K562 (cell line): ENCODE measurements at regions not wholly inside any gene's neighbourhood (a gene's known extent, or its start where the extent isn't known, plus 50 kb on each side); places are given as distances from the start of the nearest gene placed in this dataset.

Experiments used
- ATAC-seq: fragments of 200-7000 bp; cut with Tn5 transposase; 3 replicates; pipeline ENCODE4 v1.9.1; 2020; ENCODE audit warnings: moderate library complexity
- BruUV-seq: library from RNA; stranded (reverse); fragments of 400-500 nt; replicated peaks from 2 replicates; lab custom pipeline; 2021; lab: Mats Ljungman, UMichigan
- CTCF ChIA-PET: fragments of 300-600 bp; formaldehyde crosslinking; extraction: SDS; loops from one replicate; lab custom pipeline; 2021; ENCODE audit warnings: low intra/inter-chr PET ratio; lab: Yijun Ruan, JAX
- POLR2A ChIA-PET: fragments of 300-600, 350-650 bp; sonication (Branson Sonifier 250); formaldehyde crosslinking; extraction: SDS; loops from one replicate; lab custom pipeline; 2021; ENCODE audit warnings: antibody characterized with exemption, inconsistent platforms; lab: Yijun Ruan, JAX
- DNase-seq, 4 experiments: peaks; one replicate each; pipeline versions ENCODE4 v3.0.0 to v3.0.0-alpha.2; 2011 to 2018; ENCODE audit warnings: low spot score in 3 of 4, mixed read lengths in 3 of 4; ENCODE audit errors: extremely low read depth in 1 of 4
- FAIRE-seq: peaks from 2 replicates; lab custom pipeline; 2011; peaks lifted over from hg19 to GRCh38; lab: Jason Lieb, UNC
- H2AFZ ChIP-seq: 2 replicates; pipeline ENCODE4 v1.6.0; 2011; ENCODE audit warnings: low read depth, low read length, control low read depth, inconsistent platforms
- H3K27ac ChIP-seq: fragments of 200-600 bp; 3 replicates; pipeline ENCODE4 v1.8.0; 2011; ENCODE audit warnings: low read depth, mild to moderate bottlenecking, control low read depth, inconsistent platforms, low read length, moderate library complexity, mixed read lengths; ENCODE audit errors: extremely low read depth
- H3K27me3 ChIP-seq, 2 experiments: fragments of 300-600 bp in 1 of 2; 2 replicates in 1 of 2; 3 replicates in 1 of 2; pipeline versions ENCODE4 v1.6.0 to v1.8.0; 2011; ENCODE audit warnings: inconsistent platforms in 2 of 2, low read length in 2 of 2, mild to moderate bottlenecking in 1 of 2, mixed read lengths in 1 of 2, moderate library complexity in 1 of 2; ENCODE audit not compliant: control insufficient read depth in 2 of 2, insufficient read depth in 2 of 2
- H3K36me3 ChIP-seq: fragments of 300-600 bp; 3 replicates; pipeline ENCODE4 v1.8.0; 2011; ENCODE audit warnings: mild to moderate bottlenecking, low read length, inconsistent platforms; ENCODE audit not compliant: control insufficient read depth, insufficient read depth
- H3K4me1 ChIP-seq, 2 experiments: fragments of 200-600 bp in 1 of 2; replicated peaks in 1 of 2; 2 replicates in 1 of 2; 3 replicates in 1 of 2; pipeline versions ENCODE4 v1.5.1 to v1.8.0; 2011; ENCODE audit warnings: inconsistent platforms in 2 of 2, low read length in 2 of 2, mild to moderate bottlenecking in 1 of 2, mixed read lengths in 1 of 2, moderate library complexity in 1 of 2; ENCODE audit not compliant: control insufficient read depth in 2 of 2, insufficient read depth in 2 of 2
- H3K4me2 ChIP-seq: 2 replicates; pipeline ENCODE4 v1.6.1; 2011; ENCODE audit warnings: low read length, control low read depth, inconsistent platforms, mixed read lengths; ENCODE audit not compliant: insufficient read depth
- H3K4me3 ChIP-seq: fragments of 200-600 bp; sonication (generic), shearing (Covaris generic); 2 replicates; pipeline ENCODE4 v1.5.1; 2016; ENCODE audit warnings: control low read depth, inconsistent platforms
- H3K79me2 ChIP-seq: fragments of 200-600 bp; 3 replicates; pipeline ENCODE4 v1.8.0; 2011; ENCODE audit warnings: low read length, inconsistent platforms; ENCODE audit not compliant: control insufficient read depth, insufficient read depth
- H3K9ac ChIP-seq, 2 experiments: 2 replicates each; pipeline versions ENCODE4 v1.6.0 to v1.6.1; 2011; ENCODE audit warnings: low read depth in 2 of 2, low read length in 2 of 2, control low read depth in 1 of 2, inconsistent platforms in 1 of 2, mild to moderate bottlenecking in 1 of 2, mixed read lengths in 1 of 2; ENCODE audit not compliant: insufficient read depth in 1 of 2
- H3K9me1 ChIP-seq: one replicate; pipeline ENCODE4 v1.6.0; 2011; ENCODE audit warnings: inconsistent platforms, mild to moderate bottlenecking, low read length, moderate library complexity; ENCODE audit not compliant: control insufficient read depth, insufficient read depth
- H3K9me3 ChIP-seq: replicated peaks from 2 replicates; pipeline ENCODE4 v1.5.1; 2011; ENCODE audit warnings: low read depth, low read length, inconsistent platforms; ENCODE audit not compliant: control insufficient read depth, insufficient read depth
- H4K20me1 ChIP-seq: replicated peaks from 2 replicates; pipeline ENCODE4 v1.6.1; 2011; ENCODE audit warnings: low read length, inconsistent platforms, mixed read lengths; ENCODE audit not compliant: control insufficient read depth, insufficient read depth
- ETS1 ChIP-seq: conservative IDR thresholded peaks from 2 replicates; pipeline ENCODE4 v1.6.1; 2011; ENCODE audit warnings: low read depth, mild to moderate bottlenecking, low read length; ENCODE audit not compliant: control insufficient read depth
- FOS ChIP-seq: IDR thresholded peaks from 3 replicates; pipeline ENCODE4 v1.6.1; 2011; ENCODE audit not compliant: insufficient read length; ENCODE audit errors: extremely low read depth
- LCOR ChIP-seq: sonication (generic); formaldehyde crosslinking; IDR thresholded peaks from 2 replicates; pipeline ENCODE4 v1.8.0; 2022; ENCODE audit warnings: mild to moderate bottlenecking, missing genetic modification reagents
- MCM2 ChIP-seq: fragments of 450-650 bp; IDR thresholded peaks from 2 replicates; pipeline ENCODE4 v1.6.1; 2017; ENCODE audit warnings: low read depth, mild to moderate bottlenecking
- NR3C1 ChIP-seq: sonication (generic); formaldehyde crosslinking; IDR thresholded peaks from 2 replicates; pipeline ENCODE4 v1.8.1; 2022; ENCODE audit warnings: missing genetic modification reagents
- POLR2H ChIP-seq: IDR thresholded peaks from 2 replicates; pipeline ENCODE4 v1.6.1; 2016; ENCODE audit warnings: missing genetic modification characterization, low read depth, mild to moderate bottlenecking, control low read depth, missing compliant biosample characterization, moderate library complexity
- RAD21 ChIP-seq, 2 experiments: fragments of 250-450 bp in 1 of 2; fragments of 450-650 bp in 1 of 2; sonication (Bioruptor Pico) in 1 of 2; formaldehyde crosslinking in 1 of 2; IDR thresholded peaks in 1 of 2; conservative IDR thresholded peaks in 1 of 2; 2 replicates each; pipeline versions ENCODE4 v1.4.0 to v1.8.0; 2020 to 2022; ENCODE audit warnings: mild to moderate bottlenecking in 2 of 2, moderate library complexity in 1 of 2
- RBM34 ChIP-seq: fragments of 200-400 bp; formaldehyde crosslinking; IDR thresholded peaks from 2 replicates; pipeline ENCODE4 v1.6.1; 2018; ENCODE audit warnings: low read length, borderline replicate concordance; ENCODE audit not compliant: insufficient read depth
- SIN3A ChIP-seq, 2 experiments: fragments of 150-350 bp in 1 of 2; IDR thresholded peaks; 2 replicates each; pipeline ENCODE4 v1.6.1; 2011 to 2016; ENCODE audit warnings: borderline replicate concordance in 2 of 2, low read depth in 2 of 2, low read length in 2 of 2, mild to moderate bottlenecking in 2 of 2, moderate library complexity in 2 of 2; ENCODE audit not compliant: control insufficient read depth in 1 of 2
- SMARCE1 ChIP-seq: fragments of 450-650 bp; IDR thresholded peaks from 2 replicates; pipeline ENCODE4 v1.7.1; 2016; ENCODE audit warnings: mild to moderate bottlenecking
- ZNF384 ChIP-seq: IDR thresholded peaks from 2 replicates; pipeline ENCODE4 v1.6.1; 2012; ENCODE audit warnings: low read depth, low read length, improper control_type of control experiment
- WGBS: fragments of 100-300 bp; shearing (Covaris generic); methylation state at CpG from one replicate; pipeline ENCODE4 v1.1.6; 2016; ENCODE audit warnings: low coverage, mixed read lengths; ENCODE audit not compliant: insufficient coverage; ENCODE audit errors: missing lambda C conversion rate; 5-methylcytosine and 5-hydroxymethylcytosine counted together
- in situ Hi-C: fragments of 300-500 bp; cut with MboI; formaldehyde crosslinking; loops from 4 replicates; pipeline ENCODE4 v1.15.0; 2018; ENCODE audit warnings: inconsistent platforms, mixed read lengths
- intact Hi-C: fragments of 100-400 bp; cut with micrococcal nuclease; formaldehyde crosslinking; loops from 2 replicates; pipeline ENCODE4 v1.14.2; 2022
- TF ChIP-seq, protein P1 (sequence below): fragments of 450-650 bp; IDR thresholded peaks from one replicate; pipeline ENCODE4 v1.6.1; 2018; ENCODE audit warnings: mild to moderate bottlenecking, moderate library complexity; ENCODE audit not compliant: partially characterized antibody
- TF ChIP-seq, protein P2 (sequence below): fragments of 450-650 bp; formaldehyde crosslinking; IDR thresholded peaks from 2 replicates; pipeline ENCODE4 v1.4.0; 2020; ENCODE audit warnings: mild to moderate bottlenecking, moderate library complexity
- TF ChIP-seq, protein P3 (sequence below), 3 experiments: IDR thresholded peaks in 2 of 3; conservative IDR thresholded peaks in 1 of 3; 2 replicates each; pipeline ENCODE4 v1.5.1; 2011 to 2012; ENCODE audit warnings: low read length in 3 of 3, mild to moderate bottlenecking in 3 of 3, control low read depth in 2 of 3, improper control_type of control experiment in 1 of 3, inconsistent platforms in 1 of 3, low read depth in 1 of 3, mixed read lengths in 1 of 3, moderate library complexity in 1 of 3; ENCODE audit not compliant: insufficient read depth in 2 of 3

GRCh38 chrX:115940888-115941332 is 229.6 kb upstream of the AGTR2 start:
- no peak overlapping the region for H3K9ac ChIP-seq
- 14% methylated on average over 1 of the region's 7 CpGs for WGBS
- FAIRE-seq = no peak
- H3K4me1 ChIP-seq = no peaks in the 10 kb centered on the region
- H3K4me2 ChIP-seq = no peak overlapping the region
- H3K27me3 ChIP-seq = no peaks in the 10 kb centered on the region
- no peaks in the 10 kb centered on the region for H3K79me2 ChIP-seq
- H3K27ac ChIP-seq = no peak overlapping the region
- H3K4me3 ChIP-seq = no peak overlapping the region
- BruUV-seq = no TSS peak
- ATAC-seq = peak; percentile 65
- in situ Hi-C loops = no loop called here
- no peaks in the 10 kb centered on the region for H3K9me3 ChIP-seq
- ChIA-PET POLR2A (no interaction called here), CTCF (no interaction called here)
- peak in 2 of 4 experiments; percentile 32 to 43 for DNase-seq
- H3K36me3 ChIP-seq = no peaks in the 10 kb centered on the region
- H4K20me1 ChIP-seq = no peaks in the 10 kb centered on the region
- TF ChIP-seq SIN3A (IDR thresholded peaks at IDR 0.05; ENCODE audit: borderline replicate concordance in 2 of 2, control insufficient read depth in 1 of 2, low read depth in 2 of 2, low read length in 2 of 2) = no peak
- TF ChIP-seq SMARCE1 = no peak
- TF ChIP-seq FOS = no peak
- peak; percentile 39 to 62 for TF ChIP-seq RAD21 (CRISPR knock-in tag; conservative IDR thresholded peaks at IDR 0.05 in 1 of 2, IDR thresholded peaks at IDR 0.05 in 1 of 2)
- TF ChIP-seq POLR2H (tag) = no peak
- TF ChIP-seq ZNF384 = peak; percentile 100
- TF ChIP-seq, protein P1, sequence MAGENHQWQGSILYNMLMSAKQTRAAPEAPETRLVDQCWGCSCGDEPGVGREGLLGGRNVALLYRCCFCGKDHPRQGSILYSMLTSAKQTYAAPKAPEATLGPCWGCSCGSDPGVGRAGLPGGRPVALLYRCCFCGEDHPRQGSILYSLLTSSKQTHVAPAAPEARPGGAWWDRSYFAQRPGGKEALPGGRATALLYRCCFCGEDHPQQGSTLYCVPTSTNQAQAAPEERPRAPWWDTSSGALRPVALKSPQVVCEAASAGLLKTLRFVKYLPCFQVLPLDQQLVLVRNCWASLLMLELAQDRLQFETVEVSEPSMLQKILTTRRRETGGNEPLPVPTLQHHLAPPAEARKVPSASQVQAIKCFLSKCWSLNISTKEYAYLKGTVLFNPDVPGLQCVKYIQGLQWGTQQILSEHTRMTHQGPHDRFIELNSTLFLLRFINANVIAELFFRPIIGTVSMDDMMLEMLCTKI = no peak
- TF ChIP-seq, protein P2, sequence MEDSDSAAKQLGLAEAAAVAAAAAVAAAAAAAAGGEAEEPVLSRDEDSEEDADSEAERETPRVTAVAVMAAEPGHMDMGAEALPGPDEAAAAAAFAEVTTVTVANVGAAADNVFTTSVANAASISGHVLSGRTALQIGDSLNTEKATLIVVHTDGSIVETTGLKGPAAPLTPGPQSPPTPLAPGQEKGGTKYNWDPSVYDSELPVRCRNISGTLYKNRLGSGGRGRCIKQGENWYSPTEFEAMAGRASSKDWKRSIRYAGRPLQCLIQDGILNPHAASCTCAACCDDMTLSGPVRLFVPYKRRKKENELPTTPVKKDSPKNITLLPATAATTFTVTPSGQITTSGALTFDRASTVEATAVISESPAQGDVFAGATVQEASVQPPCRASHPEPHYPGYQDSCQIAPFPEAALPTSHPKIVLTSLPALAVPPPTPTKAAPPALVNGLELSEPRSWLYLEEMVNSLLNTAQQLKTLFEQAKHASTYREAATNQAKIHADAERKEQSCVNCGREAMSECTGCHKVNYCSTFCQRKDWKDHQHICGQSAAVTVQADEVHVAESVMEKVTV (CRISPR knock-in tag) = peak; percentile 55; the same call in 1 of the 2 replicates
- TF ChIP-seq ETS1 = no peak
- TF ChIP-seq RBM34 = no peak
- TF ChIP-seq LCOR (CRISPR knock-in tag) = no peak
- TF ChIP-seq, protein P3, sequence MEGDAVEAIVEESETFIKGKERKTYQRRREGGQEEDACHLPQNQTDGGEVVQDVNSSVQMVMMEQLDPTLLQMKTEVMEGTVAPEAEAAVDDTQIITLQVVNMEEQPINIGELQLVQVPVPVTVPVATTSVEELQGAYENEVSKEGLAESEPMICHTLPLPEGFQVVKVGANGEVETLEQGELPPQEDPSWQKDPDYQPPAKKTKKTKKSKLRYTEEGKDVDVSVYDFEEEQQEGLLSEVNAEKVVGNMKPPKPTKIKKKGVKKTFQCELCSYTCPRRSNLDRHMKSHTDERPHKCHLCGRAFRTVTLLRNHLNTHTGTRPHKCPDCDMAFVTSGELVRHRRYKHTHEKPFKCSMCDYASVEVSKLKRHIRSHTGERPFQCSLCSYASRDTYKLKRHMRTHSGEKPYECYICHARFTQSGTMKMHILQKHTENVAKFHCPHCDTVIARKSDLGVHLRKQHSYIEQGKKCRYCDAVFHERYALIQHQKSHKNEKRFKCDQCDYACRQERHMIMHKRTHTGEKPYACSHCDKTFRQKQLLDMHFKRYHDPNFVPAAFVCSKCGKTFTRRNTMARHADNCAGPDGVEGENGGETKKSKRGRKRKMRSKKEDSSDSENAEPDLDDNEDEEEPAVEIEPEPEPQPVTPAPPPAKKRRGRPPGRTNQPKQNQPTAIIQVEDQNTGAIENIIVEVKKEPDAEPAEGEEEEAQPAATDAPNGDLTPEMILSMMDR (IDR thresholded peaks at IDR 0.05 in 2 of 3, conservative IDR thresholded peaks at IDR 0.05 in 1 of 3; ENCODE audit: insufficient read depth in 2 of 3, low read depth in 1 of 3, low read length in 3 of 3) = peak; percentile 11 to 56 (median 40); a peak in 4 of 6 replicates
- TF ChIP-seq NR3C1 (CRISPR knock-in tag) = no peak
- no peak for TF ChIP-seq MCM2
- H2AFZ ChIP-seq = no peak overlapping the region
- intact Hi-C loops = no loop called here
- H3K9me1 ChIP-seq = no peaks in the 10 kb centered on the region
